Activated CD4-positive, alpha-beta T cell treated with anti-CD3 and anti-CD28 coated beads, Interleukin-2, amount 10 ng/mL, durations not matched to agents 7 days and 5 days (primary cell): ENCODE measurements at regions not wholly inside any gene's neighbourhood (a gene's known extent, or its start where the extent isn't known, plus 50 kb on each side); places are given as distances from the start of the nearest gene placed in this dataset.

ENCODE experiments used
- CTCF ChIA-PET: fragments of 350-600 bp; sonication (Branson Sonifier 250); formaldehyde crosslinking; loops from one replicate; lab custom pipeline; 2021; ENCODE audit warnings: antibody characterized with exemption; lab: Charles Lee
- POLR2A ChIA-PET: fragments of 350-600 bp; sonication (Branson Sonifier 250); formaldehyde crosslinking; loops from one replicate; lab custom pipeline; 2021; ENCODE audit warnings: antibody characterized with exemption; lab: Charles Lee
- DNase-seq: peaks from one replicate; pipeline ENCODE4 v3.0.0-alpha.2; 2020
- H3K27ac Mint-ChIP-seq: one replicate; pipeline ENCODE4 v1.8.0; 2021; ENCODE audit warnings: mild to moderate bottlenecking, moderate library complexity, mixed read lengths
- H3K27me3 Mint-ChIP-seq: one replicate; pipeline ENCODE4 v1.8.0; 2021; ENCODE audit warnings: mixed read lengths
- H3K36me3 Mint-ChIP-seq: one replicate; pipeline ENCODE4 v1.8.0; 2021; ENCODE audit warnings: low read depth, mixed read lengths
- H3K4me1 Mint-ChIP-seq: one replicate; pipeline ENCODE4 v1.8.0; 2021; ENCODE audit warnings: mixed read lengths
- H3K4me3 Mint-ChIP-seq: one replicate; pipeline ENCODE4 v1.8.0; 2021; ENCODE audit warnings: mild to moderate bottlenecking, moderate library complexity, mixed read lengths
- H3K9me3 Mint-ChIP-seq: one replicate; pipeline ENCODE4 v1.8.0; 2021; ENCODE audit warnings: mixed read lengths

GRCh38 chr1:229095325-229095724 lies 175.6 kb upstream of the RAB4A start:
- Mint-ChIP-seq H3K9me3 (no peaks in the 10 kb centered on the region), H3K27me3 (no peaks in the 10 kb centered on the region), H3K27ac (no peak overlapping the region), H3K4me3 (no peak overlapping the region), H3K36me3 (no peaks in the 10 kb centered on the region), H3K4me1 (peaks cover 8% of the 10 kb centered on the region)
- ChIA-PET CTCF (no interaction called here), POLR2A (no interaction called here)
- no peak for DNase-seq

- H3K27me3 Mint-ChIP-seq: no peaks in the 10 kb centered on the region
- no peaks in the 10 kb centered on the region for H3K9me3 Mint-ChIP-seq
- H3K36me3 Mint-ChIP-seq: no peaks in the 10 kb centered on the region
- no peak for DNase-seq
- H3K4me1 Mint-ChIP-seq: peaks cover 8% of the 10 kb centered on the region
- H3K4me3 Mint-ChIP-seq: no peak overlapping the region
- POLR2A ChIA-PET: no interaction called here
- CTCF ChIA-PET: no interaction called here
- no peak overlapping the region for H3K27ac Mint-ChIP-seq
These were observed 173.6 kb upstream of the RAB4A start for GRCh38 chr1:229097356-229097755.

DNA sequence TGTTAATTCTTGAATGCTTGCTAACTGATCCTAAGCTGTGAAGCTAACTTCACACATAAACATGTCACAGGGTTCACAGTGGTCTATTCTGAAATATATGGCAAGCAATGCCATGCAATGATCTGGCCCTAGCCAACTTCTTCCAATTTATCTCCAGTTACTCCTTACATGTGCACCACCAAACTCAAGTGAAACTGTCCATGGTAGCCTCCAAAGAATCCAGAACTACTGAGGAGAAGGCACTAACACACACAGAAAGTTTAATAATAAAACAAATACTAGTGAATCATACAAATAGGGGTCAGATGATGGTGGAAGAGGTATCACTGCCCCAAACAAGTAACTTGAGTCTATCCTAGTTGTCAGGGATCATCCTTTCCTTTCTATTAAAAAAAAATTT lies 172.6 kb upstream of the RAB4A start:
- no peaks in the 10 kb centered on the region for H3K9me3 Mint-ChIP-seq
- no peak overlapping the region for H3K27ac Mint-ChIP-seq
- POLR2A ChIA-PET: no interaction called here
- CTCF ChIA-PET: no interaction called here
- H3K36me3 Mint-ChIP-seq: no peaks in the 10 kb centered on the region
- no peak for DNase-seq
- no peak overlapping the region for H3K4me3 Mint-ChIP-seq
- H3K4me1 Mint-ChIP-seq: no peaks in the 10 kb centered on the region
- no peaks in the 10 kb centered on the region for H3K27me3 Mint-ChIP-seq

- CTCF ChIA-PET: no interaction called here
- H3K36me3 Mint-ChIP-seq: no peaks in the 10 kb centered on the region
- no peak for DNase-seq
- no peaks in the 10 kb centered on the region for H3K27me3 Mint-ChIP-seq
- no peaks in the 10 kb centered on the region for H3K4me1 Mint-ChIP-seq
- POLR2A ChIA-PET: no interaction called here
- H3K27ac Mint-ChIP-seq: no peak overlapping the region
- H3K9me3 Mint-ChIP-seq: no peaks in the 10 kb centered on the region
- no peak overlapping the region for H3K4me3 Mint-ChIP-seq
These were observed 171.9 kb upstream of the RAB4A start for GRCh38 chr1:229098903-229099578.

DNA sequence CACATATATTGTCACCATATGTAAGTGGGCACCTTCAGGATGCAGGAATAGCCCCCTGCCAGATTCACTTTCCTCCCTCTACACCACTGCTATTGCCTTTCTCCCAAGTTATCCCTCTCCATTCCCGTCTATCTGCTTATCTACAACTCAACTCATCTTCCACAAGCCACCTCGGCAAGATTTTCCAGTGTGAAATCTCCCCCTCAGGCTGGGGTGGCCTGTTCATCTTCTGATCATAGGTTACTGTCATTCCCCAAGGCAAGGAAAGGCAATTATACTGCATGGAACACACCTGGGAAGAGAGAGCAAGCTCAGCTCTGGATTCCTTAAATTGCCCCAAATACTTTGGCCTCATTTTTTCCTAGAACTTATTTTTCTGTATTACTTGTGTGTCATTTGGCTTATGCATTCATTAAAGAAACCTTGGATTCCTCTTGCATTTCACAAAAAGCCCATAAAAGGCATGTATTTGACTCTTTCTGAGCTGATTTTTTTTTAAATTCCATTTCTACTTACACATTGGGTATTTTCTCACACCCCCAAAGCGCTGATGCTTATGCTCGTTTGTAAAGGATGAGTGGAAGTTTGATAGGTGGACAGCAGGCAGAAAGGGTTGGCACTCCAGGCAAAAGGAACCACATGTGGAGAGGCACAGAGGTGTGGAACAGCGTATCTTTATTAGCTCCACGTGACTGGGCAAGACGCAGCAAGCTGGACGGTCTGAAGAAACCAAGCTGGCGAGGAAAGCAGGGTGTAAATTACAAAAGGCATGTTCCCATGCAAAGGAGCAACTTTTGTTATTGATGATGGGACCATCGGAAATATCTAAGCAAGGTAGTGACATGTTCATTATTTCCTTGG lies 169.7 kb upstream of the RAB4A start:
- Mint-ChIP-seq H3K27me3 (no peaks in the 10 kb centered on the region), H3K4me1 (no peaks in the 10 kb centered on the region), H3K4me3 (no peak overlapping the region), H3K9me3 (no peaks in the 10 kb centered on the region), H3K36me3 (no peaks in the 10 kb centered on the region), H3K27ac (no peak overlapping the region)
- DNase-seq: no peak
- POLR2A ChIA-PET: no interaction called here
- CTCF ChIA-PET: no interaction called here

DNA sequence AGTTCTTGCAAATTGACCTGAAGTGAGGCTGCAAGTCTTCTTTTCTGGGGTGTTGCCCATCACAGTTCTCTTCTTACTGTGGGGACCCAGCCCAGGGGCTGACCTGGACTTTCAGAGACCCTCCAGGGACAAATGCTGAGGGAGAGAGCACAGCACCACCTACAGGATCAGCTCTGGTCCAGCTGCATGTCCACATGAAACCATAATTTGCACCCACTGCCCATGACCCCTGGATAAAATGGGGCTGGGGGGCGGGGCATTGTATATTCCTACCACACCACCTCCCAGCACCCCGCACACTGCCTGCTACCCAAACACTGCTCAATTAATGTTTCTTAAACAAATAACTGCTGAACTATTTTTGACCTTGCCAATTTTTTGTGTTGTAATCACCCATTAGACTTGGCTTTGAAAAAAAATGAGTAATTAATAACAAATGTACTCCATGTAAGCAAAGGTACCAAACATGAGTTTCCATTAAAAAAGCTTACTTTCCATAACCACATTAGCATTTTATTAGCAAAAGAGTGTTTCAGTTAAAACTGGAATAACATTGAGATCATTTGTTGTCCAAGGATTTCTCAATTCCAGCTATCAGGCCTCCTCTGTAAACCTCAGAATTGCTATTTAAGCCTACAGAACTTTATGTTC lies 168.0 kb upstream of the RAB4A start:
- Mint-ChIP-seq H3K36me3 (no peaks in the 10 kb centered on the region), H3K27me3 (no peaks in the 10 kb centered on the region), H3K4me3 (no peak overlapping the region), H3K27ac (no peak overlapping the region), H3K9me3 (no peaks in the 10 kb centered on the region), H3K4me1 (peaks cover 3% of the 10 kb centered on the region)
- DNase-seq: no peak
- ChIA-PET POLR2A (no interaction called here), CTCF (no interaction called here)

GRCh38 chr1:229104654-229105053 lies 166.3 kb upstream of the RAB4A start:
- Mint-ChIP-seq H3K4me3 (no peak overlapping the region), H3K9me3 (no peaks in the 10 kb centered on the region), H3K4me1 (peaks cover 3% of the 10 kb centered on the region), H3K36me3 (no peaks in the 10 kb centered on the region), H3K27ac (no peak overlapping the region), H3K27me3 (peaks cover 2% of the 10 kb centered on the region)
- DNase-seq: no peak
- CTCF ChIA-PET: interaction anchor here (1.3 kb wide), 1 partner anchor 10 kb away, joined by 4 read pairs; no protein-coding TSS in a partner anchor
- POLR2A ChIA-PET: no interaction called here

- peaks cover 2% of the 10 kb centered on the region for H3K27me3 Mint-ChIP-seq
- H3K4me1 Mint-ChIP-seq: peaks cover 3% of the 10 kb centered on the region
- ChIA-PET POLR2A (no interaction called here), CTCF (interaction anchor here (0.7 to 1.3 kb wide), 2 partner anchors 11 to 440 kb away, joined by 3 to 4 read pairs; no protein-coding TSS in a partner anchor)
- no peaks in the 10 kb centered on the region for H3K36me3 Mint-ChIP-seq
- no peak for DNase-seq
- H3K27ac Mint-ChIP-seq: no peak overlapping the region
- no peaks in the 10 kb centered on the region for H3K9me3 Mint-ChIP-seq
- no peak overlapping the region for H3K4me3 Mint-ChIP-seq
These were observed 165.8 kb upstream of the RAB4A start for GRCh38 chr1:229105109-229105508.

GRCh38 chr1:229105822-229106525 lies 164.9 kb upstream of the RAB4A start:
- Mint-ChIP-seq H3K27me3 (peaks cover 2% of the 10 kb centered on the region), H3K4me3 (no peak overlapping the region), H3K27ac (no peak overlapping the region), H3K36me3 (no peaks in the 10 kb centered on the region), H3K9me3 (no peaks in the 10 kb centered on the region), H3K4me1 (peaks cover 3% of the 10 kb centered on the region)
- ChIA-PET POLR2A (no interaction called here), CTCF (interaction anchor here (1.3 kb wide), 1 partner anchor 12 kb away, joined by 4 read pairs; no protein-coding TSS in a partner anchor)
- DNase-seq: no peak

GRCh38 chr1:229106526-229107125 lies 164.3 kb upstream of the RAB4A start:
- no peaks in the 10 kb centered on the region for H3K36me3 Mint-ChIP-seq
- peaks cover 2% of the 10 kb centered on the region for H3K27me3 Mint-ChIP-seq
- ChIA-PET POLR2A (no interaction called here), CTCF (no interaction called here)
- no peaks in the 10 kb centered on the region for H3K9me3 Mint-ChIP-seq
- no peak overlapping the region for H3K27ac Mint-ChIP-seq
- peaks cover 3% of the 10 kb centered on the region for H3K4me1 Mint-ChIP-seq
- DNase-seq: no peak
- H3K4me3 Mint-ChIP-seq: no peak overlapping the region

DNA sequence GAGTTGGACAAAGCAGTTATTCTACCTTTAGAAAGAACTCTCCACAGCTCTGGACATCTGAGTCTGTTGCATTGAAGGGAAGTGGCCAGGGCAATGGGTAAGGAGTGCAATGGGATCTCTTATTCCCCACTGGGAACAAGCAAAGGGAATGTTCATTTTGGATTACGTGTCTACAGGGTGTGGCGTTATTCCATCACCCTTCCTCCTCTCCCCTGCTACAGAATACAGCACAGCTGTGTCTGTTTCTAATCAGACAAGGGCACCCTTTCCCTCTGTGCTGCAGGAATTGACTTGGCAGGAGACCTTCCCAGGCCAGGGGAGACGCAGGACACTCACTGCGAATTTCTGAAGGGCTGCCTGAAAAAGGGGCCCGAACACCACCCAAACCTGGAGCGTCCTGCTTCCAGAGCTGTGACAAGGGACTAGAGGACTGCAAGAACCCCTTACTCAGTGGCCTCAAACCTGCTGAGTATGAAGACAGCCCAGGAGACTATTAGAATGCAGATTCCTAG lies 163.6 kb upstream of the RAB4A start:
- no peak for DNase-seq
- CTCF ChIA-PET: no interaction called here
- no peaks in the 10 kb centered on the region for H3K9me3 Mint-ChIP-seq
- peaks cover 3% of the 10 kb centered on the region for H3K4me1 Mint-ChIP-seq
- POLR2A ChIA-PET: no interaction called here
- no peaks in the 10 kb centered on the region for H3K36me3 Mint-ChIP-seq
- H3K27ac Mint-ChIP-seq: no peak overlapping the region
- H3K27me3 Mint-ChIP-seq: peaks cover 2% of the 10 kb centered on the region
- H3K4me3 Mint-ChIP-seq: no peak overlapping the region

DNA sequence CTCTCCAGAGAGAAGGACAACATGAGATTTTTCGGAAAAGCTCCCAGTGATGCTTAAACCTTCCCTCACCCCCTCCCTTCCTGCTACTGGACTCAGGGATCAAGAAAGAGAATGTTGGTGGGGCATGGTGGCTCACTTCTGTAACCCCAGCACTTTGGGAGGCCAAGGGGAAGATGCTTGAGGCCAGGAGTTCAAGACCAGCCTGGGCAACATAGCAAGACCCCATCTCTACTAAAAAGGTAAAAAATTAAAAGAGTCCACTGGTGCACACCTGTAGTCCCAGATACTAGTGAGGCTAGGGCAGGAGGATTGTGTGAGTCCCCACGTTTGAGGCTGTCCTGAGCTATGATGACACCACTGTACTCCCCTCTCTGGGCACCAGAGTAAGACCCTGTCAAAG lies 162.9 kb upstream of the RAB4A start:
- Mint-ChIP-seq H3K27ac (peak overlapping the region; percentile 21), H3K4me1 (peaks cover 3% of the 10 kb centered on the region), H3K27me3 (peaks cover 2% of the 10 kb centered on the region), H3K36me3 (no peaks in the 10 kb centered on the region), H3K9me3 (no peaks in the 10 kb centered on the region), H3K4me3 (no peak overlapping the region)
- no peak for DNase-seq
- ChIA-PET CTCF (no interaction called here), POLR2A (no interaction called here)
